ENCODE measurements at regions not wholly inside any gene's neighbourhood (a gene's known extent, or its start where the extent isn't known, plus 50 kb on each side); places are given as distances from the start of the nearest gene placed in this dataset.

DNA sequence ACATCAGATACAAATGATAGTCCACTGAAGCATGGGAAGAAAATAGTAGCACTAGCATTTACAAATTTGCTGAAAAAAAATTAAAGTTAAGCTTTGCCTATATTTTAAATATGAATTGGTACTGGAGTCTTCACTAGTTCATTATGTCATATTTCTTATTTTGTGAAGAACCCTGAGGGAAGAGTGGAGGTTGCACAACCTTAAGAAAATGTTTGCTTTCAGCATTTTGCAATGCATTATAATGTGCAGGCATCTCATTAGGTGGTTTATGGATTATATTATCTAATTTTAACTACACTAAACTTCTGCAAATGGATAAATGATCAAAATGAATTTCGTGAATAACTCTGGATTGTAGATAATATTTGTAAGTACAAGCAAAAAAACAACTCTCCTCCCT is 390.8 kb upstream of the HS3ST5 start:
- Histone ChIP-seq H3K56ac (ENCODE audit: low read length) (no peak overlapping the region), H3K79me1 (ENCODE audit: low read length) (no peaks in the 10 kb centered on the region), H3K4me3 (ENCODE audit: low read length) (no peak overlapping the region), H3K18ac (ENCODE audit: low read length) (no peak overlapping the region), H2BK120ac (ENCODE audit: low read depth, low read length) (no peak overlapping the region), H3K4me1 (ENCODE audit: control insufficient read depth, low read depth, low read length) (no peaks in the 10 kb centered on the region), H3K79me2 (ENCODE audit: control insufficient read depth, insufficient read depth, low read length) (no peaks in the 10 kb centered on the region), H3K4ac (ENCODE audit: low read depth, low read length) (no peak overlapping the region), H3K4me2 (ENCODE audit: low read length) (no peak overlapping the region), H3K23ac (ENCODE audit: low read length) (no peak overlapping the region), H4K8ac (ENCODE audit: low read depth, low read length) (no peak overlapping the region), H2BK5ac (ENCODE audit: low read length) (no peak overlapping the region), H3K36me3 (ENCODE audit: control insufficient read depth, insufficient read depth, low read length) (no peaks in the 10 kb centered on the region), H2BK15ac (replicated peaks; ENCODE audit: low read depth) (no peak overlapping the region), H3K27me3 (ENCODE audit: insufficient read depth, low read length, poor library complexity) (no peaks in the 10 kb centered on the region), H3K27ac (ENCODE audit: low read depth, low read length) (no peak overlapping the region), H2AK5ac (ENCODE audit: low read length) (no peak overlapping the region), H4K5ac (ENCODE audit: low read length) (no peak overlapping the region), H3K9ac (ENCODE audit: low read length) (no peak overlapping the region)
- no peak for DNase-seq
- WGBS (ENCODE audit: extremely low coverage, insufficient coverage, low lambda C conversion rate) = no CpG with 5 or more reads among the region's 1 CpG

DNA sequence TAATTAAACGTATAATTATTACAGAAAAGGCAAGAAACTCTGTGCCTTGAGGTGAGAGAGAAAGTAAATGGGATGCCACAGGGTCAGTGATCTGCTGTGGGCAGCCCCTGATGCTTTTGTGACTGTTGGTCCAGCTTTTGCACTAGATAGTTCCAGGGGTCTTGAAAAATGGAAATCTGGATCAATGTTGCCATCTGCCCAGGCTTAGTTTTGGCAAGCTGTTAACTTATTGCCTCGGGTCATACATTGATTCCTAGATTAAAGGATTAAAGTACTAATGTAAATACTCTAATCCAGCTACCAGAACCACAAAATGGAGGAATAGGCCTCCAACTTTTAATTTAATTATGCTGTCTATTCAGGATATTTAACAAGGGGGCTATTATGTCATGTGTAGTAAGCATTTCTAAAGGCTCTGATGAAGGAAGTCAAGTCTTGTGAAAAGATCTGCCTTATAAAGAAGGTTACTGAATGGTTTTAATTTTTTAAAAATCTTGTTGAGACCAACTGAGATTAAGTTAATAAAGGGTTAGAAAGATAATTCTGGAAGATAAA is 376.0 kb upstream of the HS3ST5 start:
- H2BK15ac ChIP-seq (replicated peaks; ENCODE audit: low read depth) = peak overlapping the region; percentile 57
- no peak overlapping the region for H4K8ac ChIP-seq (ENCODE audit: low read depth, low read length)
- no peak for DNase-seq
- H3K18ac ChIP-seq (ENCODE audit: low read length) = peak overlapping the region; percentile 75
- H3K23ac ChIP-seq (ENCODE audit: low read length) = no peak overlapping the region
- no peak overlapping the region for H3K4me3 ChIP-seq (ENCODE audit: low read length)
- H3K79me2 ChIP-seq (ENCODE audit: control insufficient read depth, insufficient read depth, low read length) = no peaks in the 10 kb centered on the region
- no peaks in the 10 kb centered on the region for H3K27me3 ChIP-seq (ENCODE audit: insufficient read depth, low read length, poor library complexity)
- no peak overlapping the region for H3K4ac ChIP-seq (ENCODE audit: low read depth, low read length)
- no peak overlapping the region for H4K5ac ChIP-seq (ENCODE audit: low read length)
- H2BK5ac ChIP-seq (ENCODE audit: low read length) = no peak overlapping the region
- H2AK5ac ChIP-seq (ENCODE audit: low read length) = no peak overlapping the region
- H2BK120ac ChIP-seq (ENCODE audit: low read depth, low read length) = no peak overlapping the region
- H3K79me1 ChIP-seq (ENCODE audit: low read length) = no peaks in the 10 kb centered on the region
- H3K27ac ChIP-seq (ENCODE audit: low read depth, low read length) = no peak overlapping the region
- H3K9ac ChIP-seq (ENCODE audit: low read length) = no peak overlapping the region
- no peaks in the 10 kb centered on the region for H3K4me1 ChIP-seq (ENCODE audit: control insufficient read depth, low read depth, low read length)
- no peak overlapping the region for H3K56ac ChIP-seq (ENCODE audit: low read length)
- H3K36me3 ChIP-seq (ENCODE audit: control insufficient read depth, insufficient read depth, low read length) = no peaks in the 10 kb centered on the region
- no CpG with 5 or more reads among the region's 2 CpGs for WGBS (ENCODE audit: extremely low coverage, insufficient coverage, low lambda C conversion rate)
- no peak overlapping the region for H3K4me2 ChIP-seq (ENCODE audit: low read length)

DNA sequence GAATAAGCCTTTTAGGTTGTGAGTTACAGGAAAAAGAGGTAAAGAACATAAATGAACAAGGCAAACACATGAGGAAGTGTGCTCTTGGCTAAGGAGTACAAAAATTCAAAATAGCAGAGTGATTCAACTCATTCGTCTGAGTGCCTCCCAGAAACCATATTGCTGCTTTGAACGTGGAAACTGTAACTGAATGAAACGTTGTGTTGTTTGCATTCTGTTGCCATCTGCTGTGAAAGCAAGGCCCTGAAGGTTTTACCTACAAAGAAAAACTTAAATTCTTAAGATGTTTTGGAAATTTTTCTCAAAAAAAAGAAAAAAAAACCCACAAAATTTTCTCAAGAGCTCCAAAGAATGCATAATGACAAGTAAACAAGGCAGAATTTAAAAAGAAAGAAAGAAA is 375.4 kb upstream of the HS3ST5 start:
- Histone ChIP-seq H2BK120ac (ENCODE audit: low read depth, low read length) (no peak overlapping the region), H2AK5ac (ENCODE audit: low read length) (no peak overlapping the region), H3K18ac (ENCODE audit: low read length) (no peak overlapping the region), H3K4me2 (ENCODE audit: low read length) (no peak overlapping the region), H4K8ac (ENCODE audit: low read depth, low read length) (no peak overlapping the region), H2BK5ac (ENCODE audit: low read length) (no peak overlapping the region), H3K4me1 (ENCODE audit: control insufficient read depth, low read depth, low read length) (no peaks in the 10 kb centered on the region), H3K9ac (ENCODE audit: low read length) (no peak overlapping the region), H3K4me3 (ENCODE audit: low read length) (no peak overlapping the region), H4K5ac (ENCODE audit: low read length) (no peak overlapping the region), H3K56ac (ENCODE audit: low read length) (no peak overlapping the region), H3K27me3 (ENCODE audit: insufficient read depth, low read length, poor library complexity) (no peaks in the 10 kb centered on the region), H3K36me3 (ENCODE audit: control insufficient read depth, insufficient read depth, low read length) (no peaks in the 10 kb centered on the region), H3K79me1 (ENCODE audit: low read length) (no peaks in the 10 kb centered on the region), H3K79me2 (ENCODE audit: control insufficient read depth, insufficient read depth, low read length) (no peaks in the 10 kb centered on the region), H3K4ac (ENCODE audit: low read depth, low read length) (no peak overlapping the region), H3K27ac (ENCODE audit: low read depth, low read length) (no peak overlapping the region), H3K23ac (ENCODE audit: low read length) (no peak overlapping the region), H2BK15ac (replicated peaks; ENCODE audit: low read depth) (no peak overlapping the region)
- peak; percentile 26 for DNase-seq
- no CpG with 5 or more reads among the region's 3 CpGs for WGBS (ENCODE audit: extremely low coverage, insufficient coverage, low lambda C conversion rate)

DNA sequence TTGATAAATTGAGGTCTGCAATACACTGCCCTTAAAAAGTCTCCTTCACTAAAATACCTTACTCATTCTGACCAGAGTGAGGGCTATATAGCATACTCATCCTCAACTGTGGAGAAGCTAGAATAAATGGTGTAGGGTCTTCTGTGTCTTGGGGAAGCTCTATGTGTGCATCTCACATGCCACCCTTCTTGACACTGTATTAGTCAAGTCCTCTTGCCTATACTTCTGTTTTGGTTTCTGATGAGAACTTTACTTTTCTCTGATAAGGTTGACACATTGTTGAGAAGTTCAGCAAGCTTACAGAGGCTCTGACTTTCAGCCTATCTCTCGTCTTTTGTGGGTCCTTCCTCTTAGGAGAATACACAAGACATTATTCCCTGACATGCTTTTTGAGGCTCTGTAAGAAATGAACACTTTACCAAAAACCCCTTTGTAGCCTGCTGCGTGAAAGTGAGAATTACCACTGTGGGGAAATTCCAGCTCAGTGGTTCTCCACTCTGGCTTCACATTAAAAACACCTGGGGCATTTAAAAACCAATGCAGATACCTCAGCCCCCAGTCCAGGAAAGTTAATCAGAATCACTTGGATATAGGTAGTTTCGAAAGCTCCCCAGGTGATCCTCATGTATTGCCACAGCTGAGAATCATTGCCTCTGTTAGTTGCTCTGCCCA is 372.1 kb upstream of the HS3ST5 start:
- Histone ChIP-seq H2BK120ac (ENCODE audit: low read depth, low read length) (no peak overlapping the region), H3K27ac (ENCODE audit: low read depth, low read length) (no peak overlapping the region), H3K9ac (ENCODE audit: low read length) (no peak overlapping the region), H3K27me3 (ENCODE audit: insufficient read depth, low read length, poor library complexity) (no peaks in the 10 kb centered on the region), H3K4ac (ENCODE audit: low read depth, low read length) (no peak overlapping the region), H3K23ac (ENCODE audit: low read length) (no peak overlapping the region), H3K36me3 (ENCODE audit: control insufficient read depth, insufficient read depth, low read length) (no peaks in the 10 kb centered on the region), H4K8ac (ENCODE audit: low read depth, low read length) (no peak overlapping the region), H3K4me1 (ENCODE audit: control insufficient read depth, low read depth, low read length) (no peaks in the 10 kb centered on the region), H3K79me1 (ENCODE audit: low read length) (no peaks in the 10 kb centered on the region), H3K4me3 (ENCODE audit: low read length) (no peak overlapping the region), H2AK5ac (ENCODE audit: low read length) (no peak overlapping the region), H3K56ac (ENCODE audit: low read length) (no peak overlapping the region), H4K5ac (ENCODE audit: low read length) (no peak overlapping the region), H2BK5ac (ENCODE audit: low read length) (no peak overlapping the region), H3K18ac (ENCODE audit: low read length) (peak overlapping the region; percentile 68), H2BK15ac (replicated peaks; ENCODE audit: low read depth) (no peak overlapping the region), H3K4me2 (ENCODE audit: low read length) (no peak overlapping the region), H3K79me2 (ENCODE audit: control insufficient read depth, insufficient read depth, low read length) (no peaks in the 10 kb centered on the region)
- DNase-seq = no peak
- no CpG with 5 or more reads among the region's 3 CpGs for WGBS (ENCODE audit: extremely low coverage, insufficient coverage, low lambda C conversion rate)

DNA sequence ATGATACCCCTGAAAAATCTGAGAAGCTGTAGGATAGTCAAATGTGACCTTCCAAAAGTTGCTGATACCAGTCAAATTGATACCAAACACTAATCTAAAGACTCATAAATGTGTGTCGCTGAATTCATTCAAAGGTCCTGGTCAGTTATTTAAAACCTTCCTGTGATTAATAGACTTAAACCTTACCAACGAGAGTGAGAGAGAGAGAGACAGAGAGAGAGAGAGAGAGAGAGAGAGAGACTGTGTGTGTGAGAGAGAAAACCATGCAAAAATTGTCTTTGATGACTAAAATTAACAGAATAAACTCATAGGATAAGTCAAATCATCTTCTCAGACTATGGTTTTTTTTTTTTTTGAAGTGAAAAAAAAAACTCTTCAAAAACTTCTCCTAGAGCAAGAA is 370.9 kb upstream of the HS3ST5 start:
- no peak overlapping the region for H3K56ac ChIP-seq (ENCODE audit: low read length)
- H2BK120ac ChIP-seq (ENCODE audit: low read depth, low read length) = no peak overlapping the region
- H3K9ac ChIP-seq (ENCODE audit: low read length) = no peak overlapping the region
- H3K4me1 ChIP-seq (ENCODE audit: control insufficient read depth, low read depth, low read length) = no peaks in the 10 kb centered on the region
- no peak overlapping the region for H3K4ac ChIP-seq (ENCODE audit: low read depth, low read length)
- WGBS (ENCODE audit: extremely low coverage, insufficient coverage, low lambda C conversion rate) = no CpG with 5 or more reads among the region's 2 CpGs
- no peak overlapping the region for H3K27ac ChIP-seq (ENCODE audit: low read depth, low read length)
- no peaks in the 10 kb centered on the region for H3K79me1 ChIP-seq (ENCODE audit: low read length)
- no peak overlapping the region for H2BK5ac ChIP-seq (ENCODE audit: low read length)
- no peak overlapping the region for H3K4me2 ChIP-seq (ENCODE audit: low read length)
- no peaks in the 10 kb centered on the region for H3K36me3 ChIP-seq (ENCODE audit: control insufficient read depth, insufficient read depth, low read length)
- H2BK15ac ChIP-seq (replicated peaks; ENCODE audit: low read depth) = no peak overlapping the region
- DNase-seq = no peak
- no peak overlapping the region for H4K5ac ChIP-seq (ENCODE audit: low read length)
- no peaks in the 10 kb centered on the region for H3K79me2 ChIP-seq (ENCODE audit: control insufficient read depth, insufficient read depth, low read length)
- no peak overlapping the region for H3K4me3 ChIP-seq (ENCODE audit: low read length)
- no peak overlapping the region for H2AK5ac ChIP-seq (ENCODE audit: low read length)
- no peak overlapping the region for H4K8ac ChIP-seq (ENCODE audit: low read depth, low read length)
- no peak overlapping the region for H3K23ac ChIP-seq (ENCODE audit: low read length)
- H3K18ac ChIP-seq (ENCODE audit: low read length) = no peak overlapping the region
- no peaks in the 10 kb centered on the region for H3K27me3 ChIP-seq (ENCODE audit: insufficient read depth, low read length, poor library complexity)

DNA sequence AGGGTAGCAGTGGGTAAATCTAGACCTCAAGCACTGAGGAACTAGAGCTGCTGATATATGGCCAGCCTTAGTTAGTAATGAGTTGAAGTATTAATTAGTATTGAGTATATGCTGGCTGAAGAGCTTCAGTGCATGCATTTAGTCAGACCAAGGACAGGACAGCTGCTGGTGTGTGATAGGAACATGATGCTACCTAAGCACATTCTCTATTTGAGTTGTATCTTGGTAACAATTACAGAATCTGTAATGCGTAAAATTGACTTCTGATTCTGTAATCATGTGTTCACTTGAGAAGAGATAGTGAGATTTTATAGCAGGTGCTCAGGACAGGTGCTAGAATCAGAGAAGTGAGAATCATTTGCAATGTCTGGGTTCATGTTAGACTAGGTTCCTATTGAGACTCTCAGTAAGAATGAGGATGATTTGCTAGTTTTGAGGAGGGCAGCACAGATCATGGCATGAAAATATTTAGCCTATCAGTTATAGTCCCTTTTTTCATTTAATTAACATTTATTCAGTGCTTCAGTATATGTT is 369.4 kb upstream of the HS3ST5 start:
- Histone ChIP-seq H3K27me3 (ENCODE audit: insufficient read depth, low read length, poor library complexity) (no peaks in the 10 kb centered on the region), H3K4me2 (ENCODE audit: low read length) (no peak overlapping the region), H3K4me1 (ENCODE audit: control insufficient read depth, low read depth, low read length) (no peaks in the 10 kb centered on the region), H3K79me1 (ENCODE audit: low read length) (no peaks in the 10 kb centered on the region), H3K4me3 (ENCODE audit: low read length) (no peak overlapping the region), H4K8ac (ENCODE audit: low read depth, low read length) (no peak overlapping the region), H2AK5ac (ENCODE audit: low read length) (no peak overlapping the region), H3K9ac (ENCODE audit: low read length) (no peak overlapping the region), H2BK5ac (ENCODE audit: low read length) (no peak overlapping the region), H3K79me2 (ENCODE audit: control insufficient read depth, insufficient read depth, low read length) (no peaks in the 10 kb centered on the region), H3K4ac (ENCODE audit: low read depth, low read length) (no peak overlapping the region), H3K27ac (ENCODE audit: low read depth, low read length) (no peak overlapping the region), H2BK15ac (replicated peaks; ENCODE audit: low read depth) (no peak overlapping the region), H3K23ac (ENCODE audit: low read length) (no peak overlapping the region), H3K18ac (ENCODE audit: low read length) (no peak overlapping the region), H2BK120ac (ENCODE audit: low read depth, low read length) (no peak overlapping the region), H3K36me3 (ENCODE audit: control insufficient read depth, insufficient read depth, low read length) (no peaks in the 10 kb centered on the region), H3K56ac (ENCODE audit: low read length) (no peak overlapping the region), H4K5ac (ENCODE audit: low read length) (no peak overlapping the region)
- no peak for DNase-seq
- no CpG with 5 or more reads among the region's 1 CpG for WGBS (ENCODE audit: extremely low coverage, insufficient coverage, low lambda C conversion rate)

Data from mesendoderm (in vitro differentiated cells).